ENCODE measurements at regions not wholly inside any gene's neighbourhood (a gene's known extent, or its start where the extent isn't known, plus 50 kb on each side); places are given as distances from the start of the nearest gene placed in this dataset.
"Not testable (repeated sequence)": the region's sequence is repeated elsewhere in the genome, so short reads cannot be mapped to it uniquely, and the experiment has no call there.

GRCh38 chr2:75408771-75409170 lies 152.0 kb downstream of the EVA1A start:
- POLR2A ChIA-PET: no interaction called here
- peaks cover 6% of the 10 kb centered on the region for H3K36me3 Mint-ChIP-seq

GRCh38 chr2:75407038-75407530 lies 153.7 kb downstream of the EVA1A start:
- POLR2A ChIA-PET: no interaction called here
- no peak overlapping the region for H3K27ac Mint-ChIP-seq
- peaks cover 6% of the 10 kb centered on the region for H3K9me3 Mint-ChIP-seq
- H3K36me3 Mint-ChIP-seq: peaks cover 4% of the 10 kb centered on the region
- H3K27me3 Mint-ChIP-seq: no peaks in the 10 kb centered on the region
- no peak for ATAC-seq (ENCODE audit: low read depth)
- no peaks in the 10 kb centered on the region for H3K4me1 Mint-ChIP-seq
- no peak overlapping the region for H3K4me3 Mint-ChIP-seq
- DNase-seq: no peak

More at GRCh38 chr2:75408771-75409170, 152.0 kb downstream of the EVA1A start:
- peaks cover 12% of the 10 kb centered on the region for H3K9me3 Mint-ChIP-seq
- H3K27me3 Mint-ChIP-seq: no peaks in the 10 kb centered on the region
- H3K4me1 Mint-ChIP-seq: no peaks in the 10 kb centered on the region
- no peak overlapping the region for H3K27ac Mint-ChIP-seq
- H3K4me3 Mint-ChIP-seq: no peak overlapping the region
- DNase-seq (no peak), ATAC-seq (ENCODE audit: low read depth) (no peak)

GRCh38 chr2:75406131-75406581 lies 154.6 kb downstream of the EVA1A start:
- no peak for DNase-seq
- Mint-ChIP-seq H3K27ac (no peak overlapping the region), H3K27me3 (no peaks in the 10 kb centered on the region)

GRCh38 chr2:75405000-75405399 lies 155.7 kb downstream of the EVA1A start:
- Mint-ChIP-seq H3K4me1 (no peaks in the 10 kb centered on the region), H3K27ac (no peak overlapping the region), H3K4me3 (no peak overlapping the region), H3K9me3 (peaks cover 3% of the 10 kb centered on the region), H3K27me3 (no peaks in the 10 kb centered on the region), H3K36me3 (no peaks in the 10 kb centered on the region)
- ATAC-seq (ENCODE audit: low read depth) (no peak), DNase-seq (no peak)
- POLR2A ChIA-PET: no interaction called here

More at GRCh38 chr2:75406131-75406581, 154.6 kb downstream of the EVA1A start:
- H3K36me3 Mint-ChIP-seq: peaks cover 4% of the 10 kb centered on the region
- H3K4me3 Mint-ChIP-seq: no peak overlapping the region
- no peaks in the 10 kb centered on the region for H3K4me1 Mint-ChIP-seq
- H3K9me3 Mint-ChIP-seq: peaks cover 6% of the 10 kb centered on the region
- POLR2A ChIA-PET: no interaction called here
- ATAC-seq (ENCODE audit: low read depth): no peak

GRCh38 chr2:75403991-75404428 lies 156.7 kb downstream of the EVA1A start:
- H3K4me1 Mint-ChIP-seq: no peaks in the 10 kb centered on the region
- DNase-seq (no peak), ATAC-seq (ENCODE audit: low read depth) (peak; percentile 61)
- H3K9me3 Mint-ChIP-seq: no peaks in the 10 kb centered on the region
- no peak overlapping the region for H3K27ac Mint-ChIP-seq
- H3K4me3 Mint-ChIP-seq: no peak overlapping the region
- H3K27me3 Mint-ChIP-seq: no peaks in the 10 kb centered on the region
- POLR2A ChIA-PET: no interaction called here
- no peaks in the 10 kb centered on the region for H3K36me3 Mint-ChIP-seq

- Mint-ChIP-seq H3K9me3 (peaks cover 2% of the 10 kb centered on the region), H3K27ac (no peak overlapping the region), H3K4me3 (no peak overlapping the region), H3K27me3 (no peaks in the 10 kb centered on the region), H3K4me1 (no peaks in the 10 kb centered on the region), H3K36me3 (no peaks in the 10 kb centered on the region)
- DNase-seq: no peak
- ATAC-seq (ENCODE audit: low read depth): no peak
- POLR2A ChIA-PET: no interaction called here
These were observed 164.4 kb downstream of the EVA1A start for GRCh38 chr2:75396314-75396713.

- DNase-seq; ATAC-seq (ENCODE audit: low read depth); H3K27me3 Mint-ChIP-seq; H3K9me3 Mint-ChIP-seq; H3K4me3 Mint-ChIP-seq; H3K36me3 Mint-ChIP-seq; H3K27ac Mint-ChIP-seq; POLR2A ChIA-PET; H3K4me1 Mint-ChIP-seq: not testable (repeated sequence)
These were observed 166.0 kb downstream of the EVA1A start for GRCh38 chr2:75394764-75395163.

GRCh38 chr2:75390169-75390568 lies 170.6 kb downstream of the EVA1A start:
- H3K27me3 Mint-ChIP-seq: no peaks in the 10 kb centered on the region
- POLR2A ChIA-PET: no interaction called here
- no peak overlapping the region for H3K4me3 Mint-ChIP-seq
- H3K36me3 Mint-ChIP-seq: no peaks in the 10 kb centered on the region
- H3K27ac Mint-ChIP-seq: no peak overlapping the region
- H3K4me1 Mint-ChIP-seq: peaks cover 3% of the 10 kb centered on the region
- DNase-seq (no peak), ATAC-seq (ENCODE audit: low read depth) (no peak)
- peaks cover 6% of the 10 kb centered on the region for H3K9me3 Mint-ChIP-seq

GRCh38 chr2:75389271-75389670 lies 171.5 kb downstream of the EVA1A start:
- peaks cover 3% of the 10 kb centered on the region for H3K4me1 Mint-ChIP-seq
- no peak overlapping the region for H3K27ac Mint-ChIP-seq
- no peak for ATAC-seq (ENCODE audit: low read depth)
- no peak for DNase-seq
- POLR2A ChIA-PET: no interaction called here
- H3K4me3 Mint-ChIP-seq: no peak overlapping the region
- peaks cover 8% of the 10 kb centered on the region for H3K9me3 Mint-ChIP-seq
- no peaks in the 10 kb centered on the region for H3K36me3 Mint-ChIP-seq
- H3K27me3 Mint-ChIP-seq: no peaks in the 10 kb centered on the region

- no peaks in the 10 kb centered on the region for H3K36me3 Mint-ChIP-seq
- H3K4me1 Mint-ChIP-seq: no peaks in the 10 kb centered on the region
- POLR2A ChIA-PET: no interaction called here
- no peak overlapping the region for H3K4me3 Mint-ChIP-seq
- no peak for ATAC-seq (ENCODE audit: low read depth)
- no peak for DNase-seq
- H3K27ac Mint-ChIP-seq: no peak overlapping the region
- H3K9me3 Mint-ChIP-seq: peaks cover 2% of the 10 kb centered on the region
- no peaks in the 10 kb centered on the region for H3K27me3 Mint-ChIP-seq
These were observed 179.7 kb downstream of the EVA1A start for GRCh38 chr2:75381032-75381431.

- Mint-ChIP-seq H3K36me3 (no peaks in the 10 kb centered on the region), H3K4me1 (no peaks in the 10 kb centered on the region), H3K27me3 (no peaks in the 10 kb centered on the region), H3K4me3 (no peak overlapping the region), H3K27ac (no peak overlapping the region), H3K9me3 (peaks cover 1% of the 10 kb centered on the region)
- ATAC-seq (ENCODE audit: low read depth) (no peak), DNase-seq (no peak)
- POLR2A ChIA-PET: no interaction called here
These were observed 180.3 kb upstream of the TACR1 start for GRCh38 chr2:75379476-75380210.

GRCh38 chr2:75375646-75376582 lies 176.6 kb upstream of the TACR1 start:
- Mint-ChIP-seq H3K4me1 (no peaks in the 10 kb centered on the region), H3K27ac (no peak overlapping the region), H3K9me3 (peaks cover 7% of the 10 kb centered on the region), H3K27me3 (no peaks in the 10 kb centered on the region), H3K36me3 (no peaks in the 10 kb centered on the region), H3K4me3 (no peak overlapping the region)
- no peak for DNase-seq
- POLR2A ChIA-PET: no interaction called here
- no peak for ATAC-seq (ENCODE audit: low read depth)

GRCh38 chr2:75374414-75374957 lies 175.2 kb upstream of the TACR1 start:
- H3K27me3 Mint-ChIP-seq; H3K36me3 Mint-ChIP-seq; ATAC-seq (ENCODE audit: low read depth); POLR2A ChIA-PET; H3K9me3 Mint-ChIP-seq; DNase-seq; H3K27ac Mint-ChIP-seq; H3K4me3 Mint-ChIP-seq; H3K4me1 Mint-ChIP-seq: not testable (repeated sequence)

All from activated naive CD8-positive, alpha-beta T cell treated with anti-CD3 and anti-CD28 coated beads, Interleukin-2, amount 10 ng/mL, durations not matched to agents 7 days and 5 days (primary cell).